T47D (cell line): ENCODE measurements at regions not wholly inside any gene's neighbourhood (a gene's known extent, or its start where the extent isn't known, plus 50 kb on each side); places are given as distances from the start of the nearest gene placed in this dataset.
"Not testable (repeated sequence)": the region's sequence is repeated elsewhere in the genome, so short reads cannot be mapped to it uniquely, and the experiment has no call there.

Experiments used
- DNase-seq, 2 experiments: peaks; one replicate each; pipeline versions ENCODE4 v3.0.0 to v3.0.0-alpha.2; 2011 to 2012; ENCODE audit warnings: low read depth in 1 of 2, low spot score in 1 of 2
- JUND ChIP-seq: IDR thresholded peaks from 2 replicates; pipeline ENCODE4 v1.6.1; 2012; ENCODE audit warnings: low read depth
- in situ Hi-C: cut with HindIII; loops from 2 replicates; pipeline ENCODE4 v1.10.0; 2016; ENCODE audit warnings: low sequenced_read_pairs, low pct_unique_long_range_greater_than_20kb

DNA sequence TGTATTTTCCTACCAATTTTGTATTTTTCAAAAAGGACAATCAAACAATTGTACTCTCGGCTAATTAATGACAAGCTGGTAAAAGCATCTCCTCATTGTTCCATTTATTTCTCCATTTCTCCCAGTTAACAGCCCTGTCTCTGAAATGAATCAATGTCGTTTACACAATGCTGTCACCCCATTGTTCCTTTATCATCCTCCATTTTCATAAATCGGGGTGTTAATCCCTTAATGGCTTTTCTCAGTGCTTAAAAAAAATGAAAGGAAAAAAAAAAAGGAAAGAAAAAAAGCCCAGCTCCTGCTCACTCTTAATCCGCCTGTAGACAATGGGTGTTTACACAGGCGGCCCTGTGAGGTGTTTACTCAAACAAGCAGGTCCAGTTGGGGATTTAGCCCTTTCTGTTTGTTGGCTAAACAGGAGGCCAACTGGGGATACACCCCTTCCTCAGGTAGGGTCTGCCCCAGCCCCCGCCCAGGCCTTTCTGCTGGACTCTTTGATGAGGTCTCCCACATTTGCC, 86.8 kb upstream of the SALL1 start:
- no peak for TF ChIP-seq JUND
- DNase-seq, result no peak
- in situ Hi-C loops, result no loop called here

DNA sequence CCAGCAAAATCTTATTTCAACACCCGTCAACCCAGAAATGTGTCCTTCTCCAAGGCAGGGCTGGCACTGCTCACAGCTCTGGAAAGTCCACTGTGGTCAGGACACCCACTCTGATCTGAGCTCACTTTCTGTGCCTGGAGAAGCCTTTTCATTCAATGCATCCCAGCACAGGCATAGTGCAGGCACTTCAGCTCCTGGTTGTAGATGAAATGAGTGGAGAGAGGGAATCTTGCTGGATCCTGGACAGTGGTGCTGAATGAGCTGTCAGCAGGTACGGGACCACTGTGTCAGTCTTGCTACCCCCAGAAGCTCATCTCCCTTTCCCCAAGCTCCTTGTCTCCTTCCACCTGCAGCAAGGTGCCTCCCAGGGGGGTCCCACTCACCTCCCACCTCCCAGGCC, 86.1 kb upstream of the SALL1 start:
- in situ Hi-C loops, result no loop called here
- no peak for DNase-seq
- TF ChIP-seq JUND, result no peak

DNA sequence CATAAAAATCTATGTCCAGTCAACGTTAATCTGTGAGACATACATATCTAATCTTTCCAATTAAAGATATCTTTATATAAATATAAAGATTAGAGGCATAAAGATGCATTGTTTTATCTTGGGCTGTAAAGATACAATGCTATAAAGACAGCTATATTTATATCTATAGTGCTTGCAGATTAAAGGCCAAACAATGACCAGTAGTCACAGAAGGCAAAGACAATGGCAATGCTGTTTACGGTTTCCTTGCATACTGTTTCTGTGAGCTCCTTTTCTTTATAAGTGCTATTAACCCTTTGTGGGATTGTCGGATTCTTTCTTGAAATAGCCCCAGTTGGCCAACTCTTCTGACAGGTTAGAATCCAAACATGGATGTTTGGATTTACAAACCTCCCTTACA, 85.5 kb upstream of the SALL1 start:
- DNase-seq, result no peak
- no peak for TF ChIP-seq JUND
- in situ Hi-C loops, result no loop called here

DNA sequence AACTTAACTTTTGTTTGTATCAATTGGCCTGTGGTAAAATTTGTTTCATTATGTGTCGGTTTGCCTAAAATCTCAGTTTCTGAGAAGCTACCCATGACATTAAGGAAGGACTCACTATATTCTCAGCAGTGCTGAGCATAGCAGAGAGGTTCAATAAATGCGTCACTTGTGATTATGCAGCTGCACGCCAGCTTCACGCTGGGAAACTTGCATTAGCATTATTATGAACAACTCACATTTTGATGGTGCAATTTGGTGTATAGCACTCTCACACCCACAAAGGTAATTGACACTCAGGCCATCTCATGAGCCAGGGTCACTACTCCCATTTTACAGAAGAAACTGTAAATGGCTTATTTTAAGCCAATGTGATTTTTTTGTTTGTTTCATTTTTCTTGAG, 80.6 kb upstream of the SALL1 start:
- no peak for DNase-seq
- in situ Hi-C loops, result no loop called here
- no peak for TF ChIP-seq JUND

DNA sequence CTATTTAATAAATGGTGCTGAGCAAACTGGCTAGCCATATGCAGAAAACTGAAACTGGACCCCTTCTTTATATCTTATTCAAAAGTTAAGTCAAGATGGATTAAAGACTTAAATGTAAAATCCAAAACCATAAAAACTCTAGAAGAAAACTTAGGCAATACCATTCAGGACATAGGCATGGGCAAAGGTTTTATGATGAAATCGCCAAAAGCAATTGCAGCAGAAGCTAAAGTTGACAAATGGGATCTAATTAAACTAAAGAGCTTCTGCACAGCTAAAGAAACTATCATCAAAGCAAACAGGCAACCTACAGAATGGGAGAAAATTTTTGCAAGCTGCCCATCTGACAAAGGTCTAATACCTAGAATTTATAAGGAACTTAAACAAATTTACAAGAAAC, 79.0 kb upstream of the SALL1 start:
- in situ Hi-C loops, result not testable (repeated sequence)

DNA sequence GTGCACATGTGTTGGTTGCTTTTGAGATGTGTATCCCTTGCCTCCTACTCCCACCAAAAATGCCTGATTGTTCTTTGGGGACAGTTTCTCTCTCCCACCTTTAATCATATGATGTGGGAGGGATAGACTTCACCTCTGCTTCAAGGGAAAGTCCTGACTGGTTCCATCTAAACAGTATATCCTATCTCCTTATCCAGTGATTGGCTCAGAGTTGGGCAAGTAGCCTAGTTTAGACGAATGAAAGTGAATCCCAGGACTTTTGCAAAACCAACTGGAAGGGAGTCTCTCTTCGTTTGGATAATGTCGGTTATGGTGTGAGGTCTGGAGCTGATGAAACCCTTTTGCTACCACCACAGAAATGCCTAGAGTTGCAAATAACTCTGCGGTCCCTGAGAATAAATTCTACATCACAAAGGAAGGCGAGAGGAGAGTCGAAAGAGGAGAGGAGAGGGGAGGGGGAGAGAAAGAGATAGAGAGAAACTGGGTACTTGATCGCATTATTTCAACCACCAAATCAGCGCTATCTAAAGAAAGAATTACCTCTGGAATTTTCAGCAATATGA, 77.1 kb upstream of the SALL1 start:
- in situ Hi-C loops, result no loop called here
- no peak for DNase-seq
- no peak for TF ChIP-seq JUND

More for the DNA sequence above, 79.0 kb upstream of the SALL1 start:
- not testable (repeated sequence) for DNase-seq

DNA sequence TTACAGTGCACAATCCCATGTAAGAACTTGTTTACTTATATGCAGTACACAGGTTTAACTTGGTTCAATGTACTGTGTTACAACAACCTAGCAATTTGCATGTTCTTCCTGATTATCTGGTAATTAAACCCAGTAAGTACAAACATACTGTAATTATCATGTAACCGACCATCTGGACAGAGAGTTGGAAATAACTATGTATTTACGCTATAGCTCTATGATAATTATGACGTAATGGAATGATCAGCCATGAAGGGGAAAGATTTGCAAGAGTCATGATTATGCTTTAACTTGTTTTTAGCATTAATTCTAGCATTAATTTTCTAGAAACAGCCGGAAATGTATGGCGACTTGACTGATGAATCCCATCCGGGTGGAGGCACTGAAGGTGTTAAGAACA, 74.8 kb upstream of the SALL1 start:
- no peak for DNase-seq
- no peak for TF ChIP-seq JUND
- in situ Hi-C loops, result no loop called here

DNA sequence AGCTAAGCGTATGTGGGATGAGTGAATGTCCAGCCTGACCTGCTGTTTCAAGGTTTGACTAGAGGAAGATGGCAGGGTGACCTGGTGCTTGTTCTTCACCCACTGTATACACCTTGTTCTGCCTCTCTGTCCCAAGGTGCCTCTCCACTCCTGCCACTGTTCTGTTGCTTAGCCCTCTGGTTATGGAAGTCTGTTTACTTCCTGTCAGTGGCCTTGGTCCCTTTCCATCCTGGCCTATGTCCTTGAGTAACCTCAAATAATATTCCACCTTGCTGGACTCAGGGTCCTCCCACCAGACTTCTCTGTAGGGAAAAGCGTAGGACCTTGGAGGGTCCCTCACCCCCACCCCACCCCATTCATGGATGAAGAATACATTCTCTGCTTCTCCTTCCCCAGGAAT, 73.2 kb upstream of the SALL1 start:
- no peak for DNase-seq
- in situ Hi-C loops, result no loop called here
- TF ChIP-seq JUND, result no peak

DNA sequence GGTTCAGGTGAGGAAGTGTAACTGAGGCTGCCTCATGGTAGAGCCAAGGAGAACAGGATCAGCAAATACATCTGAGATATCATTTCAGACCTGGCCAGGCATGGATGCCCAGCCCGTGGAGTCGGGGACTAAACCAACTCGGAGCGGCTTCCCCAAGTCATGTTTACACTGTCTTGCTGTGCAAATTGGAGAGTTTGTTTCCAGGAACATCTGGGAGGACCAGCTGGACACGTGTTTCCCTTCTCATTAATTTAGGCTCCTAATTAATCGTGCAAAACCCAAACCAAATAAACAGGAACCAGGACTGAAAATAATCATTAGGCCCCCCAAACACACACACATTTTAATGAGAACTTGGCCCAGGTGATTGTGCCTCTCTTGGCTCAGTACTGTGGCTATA, 70.9 kb upstream of the SALL1 start:
- in situ Hi-C loops, result no loop called here

DNA sequence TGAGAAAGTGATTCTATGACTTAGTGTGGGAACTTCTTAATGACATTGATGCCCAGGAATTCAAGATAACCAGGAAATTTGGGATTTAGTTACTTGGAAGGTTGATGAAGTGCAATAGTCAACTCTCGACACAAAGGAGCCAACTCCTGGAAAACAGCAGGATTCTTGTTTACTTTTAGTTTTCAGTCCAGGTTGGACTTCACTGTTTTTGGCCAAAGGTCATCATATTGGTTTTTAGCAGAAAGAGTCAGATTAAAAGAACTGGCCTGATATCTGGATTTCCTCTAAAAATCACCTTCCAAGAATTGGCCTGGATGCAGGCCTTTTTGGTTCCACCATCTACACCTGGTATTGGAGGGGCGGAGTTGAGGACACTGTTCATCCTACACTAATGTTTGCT, 60.1 kb upstream of the SALL1 start:
- in situ Hi-C loops, result no loop called here
- TF ChIP-seq JUND, result no peak
- no peak for DNase-seq

More for the DNA sequence above, 70.9 kb upstream of the SALL1 start:
- TF ChIP-seq JUND, result no peak
- no peak for DNase-seq

DNA sequence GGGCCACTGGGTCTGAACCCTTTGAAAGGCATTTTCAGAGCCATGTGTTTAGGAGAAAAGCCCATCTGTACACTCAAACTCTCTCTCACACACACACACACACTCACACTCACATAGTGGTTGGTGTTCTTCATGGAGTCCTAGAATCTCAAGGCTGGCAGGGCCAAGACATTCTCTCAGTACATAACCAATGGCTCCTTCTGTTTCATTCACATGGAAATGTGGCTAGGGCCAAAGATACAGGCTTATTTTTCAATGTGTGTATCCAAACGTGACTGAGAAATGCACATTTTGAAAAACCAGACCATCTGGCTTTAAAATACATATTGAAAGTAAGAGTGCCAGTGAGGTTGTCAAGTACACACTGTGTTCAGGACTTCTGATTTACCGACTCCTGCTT, 59.0 kb upstream of the SALL1 start:
- no peak for DNase-seq
- in situ Hi-C loops, result no loop called here
- no peak for TF ChIP-seq JUND

DNA sequence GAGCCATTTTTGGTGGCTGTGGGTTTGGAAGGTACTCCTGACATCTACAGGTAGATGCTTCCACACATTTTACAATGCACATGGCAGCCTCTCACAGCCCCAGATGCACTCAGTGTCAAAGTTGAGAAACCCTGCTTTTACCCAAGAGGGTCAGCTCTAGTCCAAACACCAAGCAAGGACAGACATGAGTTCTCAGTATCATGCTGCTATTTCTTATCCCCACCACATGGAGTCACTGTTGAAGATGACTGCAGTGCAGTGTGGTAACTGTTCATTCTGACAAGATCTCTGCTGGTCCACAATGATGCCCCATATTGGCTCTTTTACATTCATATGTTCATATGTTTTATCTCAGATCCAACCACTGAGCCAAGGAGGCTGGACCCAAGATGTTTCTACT, 50.5 kb upstream of the SALL1 start:
- TF ChIP-seq JUND, result no peak
- in situ Hi-C loops, result no loop called here
- no peak for DNase-seq
